Suprapubic skin (tissue), 4 donors: ENCODE measurements at regions not wholly inside any gene's neighbourhood (a gene's known extent, or its start where the extent isn't known, plus 50 kb on each side); places are given as distances from the start of the nearest gene placed in this dataset.

ENCODE experiments used
- CTCF ChIP-seq, 2 donors: fragments of 200-600 bp in 1 of 2; fragments of 450-650 bp in 1 of 2; sonication (generic) in 1 of 2; IDR thresholded peaks; one replicate each; pipeline ENCODE4 v1.5.1; 2016 to 2019; ENCODE audit warnings: antibody characterized with exemption in 2 of 2, mild to moderate bottlenecking in 1 of 2, moderate library complexity in 1 of 2
- POLR2A ChIP-seq, 2 donors: fragments of 450-650 bp; IDR thresholded peaks; one replicate each; pipeline ENCODE4 v1.6.1; 2017; ENCODE audit warnings: antibody characterized with exemption in 2 of 2, mild to moderate bottlenecking in 2 of 2, moderate library complexity in 2 of 2
- POLR2AphosphoS5 ChIP-seq, 3 donors: sonication (generic); formaldehyde crosslinking; IDR thresholded peaks; one replicate each; pipeline ENCODE4 v1.6.1; 2017; ENCODE audit warnings: antibody characterized with exemption in 3 of 3

GRCh38 chr1:219350172-219350931 lies 176.7 kb downstream of the LYPLAL1 start:
- TF ChIP-seq CTCF (IDR thresholded peaks at IDR 0.05) (no peak), POLR2AphosphoS5 (IDR thresholded peaks at IDR 0.05) (no peak), POLR2A (IDR thresholded peaks at IDR 0.05) (no peak)
